ENCODE measurements at regions not wholly inside any gene's neighbourhood (a gene's known extent, or its start where the extent isn't known, plus 50 kb on each side); places are given as distances from the start of the nearest gene placed in this dataset.
"Not testable (repeated sequence)": the region's sequence is repeated elsewhere in the genome, so short reads cannot be mapped to it uniquely, and the experiment has no call there.

DNA sequence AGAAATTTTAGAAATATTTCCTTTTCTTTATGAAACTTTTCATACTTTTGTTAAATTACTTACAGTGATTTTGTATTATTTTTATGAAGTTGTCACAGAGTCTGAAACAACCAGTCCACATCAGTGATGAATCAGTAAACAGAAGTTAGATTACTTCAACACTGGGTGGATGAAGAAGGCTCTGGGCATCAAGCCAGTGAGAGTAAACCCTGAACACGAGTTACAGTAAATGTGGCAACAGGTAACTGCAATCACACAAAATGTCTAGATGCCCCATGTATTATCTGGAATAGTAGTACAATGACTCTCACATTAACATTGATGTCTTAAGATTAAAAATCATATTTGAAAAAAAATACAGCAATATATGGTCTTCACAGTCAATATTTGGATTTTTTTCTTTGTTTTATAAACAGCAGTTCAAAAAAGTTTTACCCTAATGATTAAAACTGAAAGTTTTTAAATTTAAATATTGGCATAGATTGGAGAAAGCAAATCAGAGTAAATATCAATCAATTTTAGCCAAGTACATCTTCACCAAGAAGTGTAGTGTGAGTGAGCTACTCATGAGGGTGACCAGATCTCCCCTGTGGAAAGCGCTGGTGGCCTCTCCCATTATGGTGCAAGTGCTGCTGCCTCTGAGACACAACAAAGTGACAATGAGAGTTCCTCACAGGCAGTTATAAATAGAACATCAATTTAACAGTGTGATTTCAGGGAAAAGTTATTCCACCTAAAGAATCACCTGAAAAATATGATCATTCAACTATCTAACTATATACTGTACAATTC, 63.2 kb upstream of the UGT2B7 start:
- DNase-seq (ENCODE audit: low spot score), result no peak
- no peaks in the 10 kb centered on the region for H3K27me3 ChIP-seq
- no peaks in the 10 kb centered on the region for H3K36me3 ChIP-seq (replicated peaks; ENCODE audit: insufficient read depth, low read depth)
- H3K4me1 ChIP-seq (ENCODE audit: insufficient read depth), result no peaks in the 10 kb centered on the region
- H2AFZ ChIP-seq, result no peak overlapping the region
- no peaks in the 10 kb centered on the region for H3K9me3 ChIP-seq (ENCODE audit: low read depth)
- H3K27ac ChIP-seq, result no peak overlapping the region
- no peaks in the 10 kb centered on the region for H3K79me2 ChIP-seq
- no peak overlapping the region for H3K4me2 ChIP-seq
- no peaks in the 10 kb centered on the region for H4K20me1 ChIP-seq (ENCODE audit: insufficient read depth, poor library complexity, severe bottlenecking)
- no peaks in the 10 kb centered on the region for H3K9me2 ChIP-seq (replicated peaks; ENCODE audit: insufficient read depth)
- WGBS (ENCODE audit: low lambda C conversion rate, missing lambda C conversion rate), result 76% methylated on average over 2 of the region's 2 CpGs
- H3K4me3 ChIP-seq, result no peak overlapping the region
- no peak for TF ChIP-seq EZH2 (IDR thresholded peaks at IDR 0.05; ENCODE audit: borderline replicate concordance)
- TF ChIP-seq CTCF (IDR thresholded peaks at IDR 0.05; ENCODE audit: poor library complexity), result no peak
- no peak for TF ChIP-seq EZH2phosphoT487 (IDR thresholded peaks at IDR 0.05; ENCODE audit: low read depth, severe bottlenecking, unreplicated experiment)

GRCh38 chr4:69034315-69034740, 61.9 kb upstream of the UGT2B7 start:
- H2AFZ ChIP-seq; DNase-seq (ENCODE audit: low spot score); H3K79me2 ChIP-seq; H3K36me3 ChIP-seq (replicated peaks; ENCODE audit: insufficient read depth, low read depth); H4K20me1 ChIP-seq (ENCODE audit: insufficient read depth, poor library complexity, severe bottlenecking); H3K4me1 ChIP-seq (ENCODE audit: insufficient read depth); H3K9me3 ChIP-seq (ENCODE audit: low read depth); H3K27ac ChIP-seq; H3K27me3 ChIP-seq; H3K4me3 ChIP-seq; H3K9me2 ChIP-seq (replicated peaks; ENCODE audit: insufficient read depth); H3K4me2 ChIP-seq: not testable (repeated sequence)
- 63% methylated on average over 3 of the region's 3 CpGs for WGBS (ENCODE audit: low lambda C conversion rate, missing lambda C conversion rate)

GRCh38 chr4:69038582-69038981, 57.7 kb upstream of the UGT2B7 start:
- WGBS (ENCODE audit: low lambda C conversion rate, missing lambda C conversion rate), result 69% methylated on average over 4 of the region's 4 CpGs
- H2AFZ ChIP-seq, result no peak overlapping the region
- no peak overlapping the region for H3K4me3 ChIP-seq

More at GRCh38 chr4:69038582-69038981, 57.7 kb upstream of the UGT2B7 start:
- no peaks in the 10 kb centered on the region for H3K9me3 ChIP-seq (ENCODE audit: low read depth)
- no peaks in the 10 kb centered on the region for H3K4me1 ChIP-seq (ENCODE audit: insufficient read depth)
- H3K9me2 ChIP-seq (replicated peaks; ENCODE audit: insufficient read depth), result no peaks in the 10 kb centered on the region
- no peaks in the 10 kb centered on the region for H3K79me2 ChIP-seq
- no peaks in the 10 kb centered on the region for H3K36me3 ChIP-seq (replicated peaks; ENCODE audit: insufficient read depth, low read depth)
- no peak overlapping the region for H3K27ac ChIP-seq
- no peak overlapping the region for H3K4me2 ChIP-seq
- DNase-seq (ENCODE audit: low spot score), result no peak
- no peak for TF ChIP-seq EZH2 (IDR thresholded peaks at IDR 0.05; ENCODE audit: borderline replicate concordance)
- TF ChIP-seq CTCF (IDR thresholded peaks at IDR 0.05; ENCODE audit: poor library complexity), result no peak
- no peak for TF ChIP-seq EZH2phosphoT487 (IDR thresholded peaks at IDR 0.05; ENCODE audit: low read depth, severe bottlenecking, unreplicated experiment)
- no peaks in the 10 kb centered on the region for H3K27me3 ChIP-seq
- no peaks in the 10 kb centered on the region for H4K20me1 ChIP-seq (ENCODE audit: insufficient read depth, poor library complexity, severe bottlenecking)
